Caco-2 (cell line): ENCODE measurements at regions not wholly inside any gene's neighbourhood (a gene's known extent, or its start where the extent isn't known, plus 50 kb on each side); places are given as distances from the start of the nearest gene placed in this dataset.

Experiments used
- BruUV-seq: library from RNA; stranded (reverse); fragments of 400-500 nt; replicated peaks from 2 replicates; lab custom pipeline; 2021; lab: Mats Ljungman, UMichigan
- CTCF ChIA-PET: fragments of 300-600 bp; sonication (Branson Sonifier 250); formaldehyde crosslinking; loops from one replicate; lab custom pipeline; 2022; ENCODE audit warnings: antibody characterized with exemption; lab: Charles Lee
- POLR2A ChIA-PET: fragments of 300-600 bp; sonication (Branson Sonifier 250); formaldehyde crosslinking; loops from one replicate; lab custom pipeline; 2022; ENCODE audit warnings: antibody characterized with exemption; lab: Charles Lee
- DNase-seq, 2 experiments: peaks; one replicate each; pipeline versions ENCODE4 v3.0.0 to v3.0.0-alpha.2; 2020 to 2022
- H3K27me3 ChIP-seq: replicated peaks from 2 replicates; pipeline ENCODE4 v1.6.0; 2011; ENCODE audit warnings: low read length; ENCODE audit not compliant: control insufficient read depth, insufficient read depth
- H3K36me3 ChIP-seq: 2 replicates; pipeline ENCODE4 v1.5.1; 2011; ENCODE audit warnings: low read length; ENCODE audit not compliant: control insufficient read depth, insufficient read depth
- H3K4me1 ChIP-seq: fragments of 250-450 bp; sonication (Bioruptor Pico); 2 replicates; pipeline ENCODE4 v1.5.1; 2020; ENCODE audit warnings: mild to moderate bottlenecking
- H3K4me3 ChIP-seq: 2 replicates; pipeline ENCODE4 v1.5.1; 2011; ENCODE audit warnings: low read depth, mild to moderate bottlenecking, control low read depth, low read length
- H3K9me3 ChIP-seq: fragments of 250-450 bp; sonication (Bioruptor Pico); 2 replicates; pipeline ENCODE4 v1.5.1; 2020; ENCODE audit warnings: mild to moderate bottlenecking, moderate library complexity
- H3K27ac Mint-ChIP-seq: one replicate; pipeline ENCODE4 v1.8.0; 2022; ENCODE audit warnings: mixed read lengths; ENCODE audit not compliant: unreplicated experiment
- H3K27me3 Mint-ChIP-seq: one replicate; pipeline ENCODE4 v1.8.0; 2022; ENCODE audit warnings: mixed read lengths; ENCODE audit not compliant: insufficient read depth, unreplicated experiment
- H3K36me3 Mint-ChIP-seq: one replicate; pipeline ENCODE4 v1.8.0; 2022; ENCODE audit warnings: mild to moderate bottlenecking, mixed read lengths; ENCODE audit not compliant: insufficient read depth, unreplicated experiment
- H3K4me1 Mint-ChIP-seq: one replicate; pipeline ENCODE4 v1.8.0; 2022; ENCODE audit warnings: low read depth, mixed read lengths; ENCODE audit not compliant: unreplicated experiment
- H3K4me3 Mint-ChIP-seq: one replicate; pipeline ENCODE4 v1.8.0; 2022; ENCODE audit warnings: mild to moderate bottlenecking, moderate library complexity, mixed read lengths; ENCODE audit not compliant: unreplicated experiment
- H3K9me3 Mint-ChIP-seq: one replicate; pipeline ENCODE4 v1.8.0; 2022; ENCODE audit warnings: mixed read lengths; ENCODE audit not compliant: unreplicated experiment
- intact Hi-C: fragments of 100-400 bp; cut with micrococcal nuclease; formaldehyde crosslinking; loops from one replicate; pipeline ENCODE4 v1.10.0; 2022; ENCODE audit not compliant: unreplicated experiment
- TF ChIP-seq, protein P1 (sequence below), 2 experiments: fragments of 200-600 bp in 1 of 2; IDR thresholded peaks; 1 replicate in 1 of 2; 2 replicates in 1 of 2; pipeline versions ENCODE4 v1.5.1 to v1.8.0; 2011 to 2022; ENCODE audit warnings: antibody characterized with exemption in 1 of 2, control low read depth in 1 of 2, inconsistent platforms in 1 of 2, low read depth in 1 of 2, low read length in 1 of 2, mild to moderate bottlenecking in 1 of 2, moderate library complexity in 1 of 2; ENCODE audit not compliant: insufficient read depth in 1 of 2, severe bottlenecking in 1 of 2, unreplicated experiment in 1 of 2

GRCh38 chr5:33230467-33231078, 210.2 kb upstream of the TARS1 start:
- Mint-ChIP-seq H3K27me3 (no peaks in the 10 kb centered on the region), H3K4me1 (no peaks in the 10 kb centered on the region), H3K27ac (no peak overlapping the region), H3K4me3 (no peak overlapping the region), H3K36me3 (no peaks in the 10 kb centered on the region), H3K9me3 (no peaks in the 10 kb centered on the region)
- TF ChIP-seq, protein P1, sequence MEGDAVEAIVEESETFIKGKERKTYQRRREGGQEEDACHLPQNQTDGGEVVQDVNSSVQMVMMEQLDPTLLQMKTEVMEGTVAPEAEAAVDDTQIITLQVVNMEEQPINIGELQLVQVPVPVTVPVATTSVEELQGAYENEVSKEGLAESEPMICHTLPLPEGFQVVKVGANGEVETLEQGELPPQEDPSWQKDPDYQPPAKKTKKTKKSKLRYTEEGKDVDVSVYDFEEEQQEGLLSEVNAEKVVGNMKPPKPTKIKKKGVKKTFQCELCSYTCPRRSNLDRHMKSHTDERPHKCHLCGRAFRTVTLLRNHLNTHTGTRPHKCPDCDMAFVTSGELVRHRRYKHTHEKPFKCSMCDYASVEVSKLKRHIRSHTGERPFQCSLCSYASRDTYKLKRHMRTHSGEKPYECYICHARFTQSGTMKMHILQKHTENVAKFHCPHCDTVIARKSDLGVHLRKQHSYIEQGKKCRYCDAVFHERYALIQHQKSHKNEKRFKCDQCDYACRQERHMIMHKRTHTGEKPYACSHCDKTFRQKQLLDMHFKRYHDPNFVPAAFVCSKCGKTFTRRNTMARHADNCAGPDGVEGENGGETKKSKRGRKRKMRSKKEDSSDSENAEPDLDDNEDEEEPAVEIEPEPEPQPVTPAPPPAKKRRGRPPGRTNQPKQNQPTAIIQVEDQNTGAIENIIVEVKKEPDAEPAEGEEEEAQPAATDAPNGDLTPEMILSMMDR (IDR thresholded peaks at IDR 0.05; ENCODE audit: insufficient read depth in 1 of 2, low read depth in 1 of 2, low read length in 1 of 2, severe bottlenecking in 1 of 2, unreplicated experiment in 1 of 2): no peak
- Histone ChIP-seq H3K36me3 (no peaks in the 10 kb centered on the region), H3K4me3 (no peak overlapping the region), H3K27me3 (no peaks in the 10 kb centered on the region), H3K9me3 (0 out of 2 replicates have a peak, but pooled peaks cover 2% of the 10 kb centered on the region), H3K4me1 (no peaks in the 10 kb centered on the region)
- intact Hi-C loops: no loop called here
- POLR2A ChIA-PET: no interaction called here
- BruUV-seq: no TSS peak
- CTCF ChIA-PET: no interaction called here
- DNase-seq: no peak

- H3K27me3 Mint-ChIP-seq: no peaks in the 10 kb centered on the region
- no TSS peak for BruUV-seq
- no peaks in the 10 kb centered on the region for H3K4me1 Mint-ChIP-seq
- 0 out of 2 replicates have a peak, but pooled peaks cover 2% of the 10 kb centered on the region for H3K9me3 ChIP-seq
- TF ChIP-seq, protein P1 (IDR thresholded peaks at IDR 0.05; ENCODE audit: insufficient read depth in 1 of 2, low read depth in 1 of 2, low read length in 1 of 2, severe bottlenecking in 1 of 2, unreplicated experiment in 1 of 2): no peak
- H3K4me1 ChIP-seq: no peaks in the 10 kb centered on the region
- no peak overlapping the region for H3K4me3 Mint-ChIP-seq
- ChIA-PET POLR2A (no interaction called here), CTCF (no interaction called here)
- no peak overlapping the region for H3K4me3 ChIP-seq
- no peak overlapping the region for H3K27ac Mint-ChIP-seq
- intact Hi-C loops: no loop called here
- no peaks in the 10 kb centered on the region for H3K36me3 Mint-ChIP-seq
- H3K27me3 ChIP-seq: no peaks in the 10 kb centered on the region
- H3K9me3 Mint-ChIP-seq: no peaks in the 10 kb centered on the region
- no peak for DNase-seq
- H3K36me3 ChIP-seq: no peaks in the 10 kb centered on the region
These were observed 209.5 kb upstream of the TARS1 start for GRCh38 chr5:33231214-33231710.

- TF ChIP-seq, protein P1 (IDR thresholded peaks at IDR 0.05; ENCODE audit: insufficient read depth in 1 of 2, low read depth in 1 of 2, low read length in 1 of 2, severe bottlenecking in 1 of 2, unreplicated experiment in 1 of 2): no peak
- no peak for DNase-seq
- Histone ChIP-seq H3K9me3 (0 out of 2 replicates have a peak, but pooled peaks cover 2% of the 10 kb centered on the region), H3K36me3 (no peaks in the 10 kb centered on the region), H3K4me1 (no peaks in the 10 kb centered on the region), H3K4me3 (no peak overlapping the region), H3K27me3 (no peaks in the 10 kb centered on the region)
- Mint-ChIP-seq H3K27me3 (no peaks in the 10 kb centered on the region), H3K9me3 (no peaks in the 10 kb centered on the region), H3K36me3 (no peaks in the 10 kb centered on the region), H3K4me1 (no peaks in the 10 kb centered on the region), H3K4me3 (no peak overlapping the region), H3K27ac (no peak overlapping the region)
- ChIA-PET CTCF (no interaction called here), POLR2A (no interaction called here)
- intact Hi-C loops: no loop called here
- no TSS peak for BruUV-seq
These were observed 208.8 kb upstream of the TARS1 start for GRCh38 chr5:33231935-33232334.
